HG03103 (cell line): ENCODE measurements at regions not wholly inside any gene's neighbourhood (a gene's known extent, or its start where the extent isn't known, plus 50 kb on each side); places are given as distances from the start of the nearest gene placed in this dataset.

Experiments
- ATAC-seq: cut with Tn5 transposase; IDR thresholded peaks from one replicate; pipeline ENCODE4 v1.9.1; 2021; ENCODE audit warnings: low read depth; ENCODE audit not compliant: unreplicated experiment

DNA sequence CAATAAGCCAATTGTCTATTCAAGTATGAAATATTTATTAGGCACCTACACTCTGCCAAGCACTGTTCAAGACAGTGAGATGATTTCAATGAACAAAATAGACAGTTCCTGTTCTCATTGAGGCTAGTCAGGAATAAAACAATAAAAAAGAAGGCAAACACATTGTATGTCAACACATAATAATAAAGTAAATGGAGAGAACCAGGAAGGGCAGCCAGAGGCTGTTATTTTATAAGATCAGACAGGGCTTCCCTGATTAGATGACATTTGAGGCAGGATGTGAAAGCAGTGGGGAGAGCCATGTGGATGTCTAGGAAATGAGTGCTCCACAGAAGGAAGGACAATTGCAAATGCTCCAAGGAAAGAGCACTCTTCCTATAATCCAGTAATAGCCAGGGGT lies 2371.1 kb downstream of the MAT2B start:
- no peak for ATAC-seq

- ATAC-seq, result no peak
Measured at GRCh38 chr5:165877475-165877874, 2372.1 kb downstream of the MAT2B start.

DNA sequence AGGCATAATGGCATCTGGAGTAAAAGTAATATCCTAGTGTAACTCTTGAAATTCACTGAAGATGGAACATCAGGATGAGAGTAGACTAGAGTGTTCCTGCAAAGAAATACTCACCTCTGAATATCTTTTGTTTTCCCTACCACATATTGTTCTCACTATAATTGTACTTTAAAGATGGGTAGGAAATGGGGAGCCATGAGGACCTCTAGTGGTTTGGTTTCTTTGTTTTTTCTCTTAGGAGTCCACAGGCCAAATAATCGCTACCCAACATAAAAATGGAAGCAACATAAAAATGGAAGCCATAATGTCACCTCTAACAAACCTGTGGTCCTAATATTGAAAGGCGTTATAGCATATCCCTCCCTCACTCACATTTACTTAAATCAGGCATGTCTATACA lies 2375.8 kb downstream of the MAT2B start:
- no peak for ATAC-seq

DNA sequence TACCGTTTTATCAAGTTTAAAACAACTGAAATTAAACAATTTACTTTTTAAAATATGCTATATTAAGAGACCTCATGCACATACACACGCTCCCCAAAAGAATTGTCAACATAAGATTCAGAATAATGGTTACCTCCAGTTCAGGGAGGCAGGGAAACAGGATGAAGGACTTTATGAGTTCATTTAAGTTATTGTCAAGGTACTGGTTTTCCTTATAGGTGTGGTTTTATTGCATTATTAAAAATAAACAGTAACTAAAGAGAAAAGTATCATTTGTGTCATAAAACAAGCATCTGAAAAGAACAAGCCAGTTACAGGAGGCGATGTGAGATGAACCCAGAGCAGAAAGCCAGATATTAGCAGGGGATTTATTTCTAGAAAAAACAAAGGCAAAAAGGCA lies 2376.7 kb downstream of the MAT2B start:
- no peak for ATAC-seq

DNA sequence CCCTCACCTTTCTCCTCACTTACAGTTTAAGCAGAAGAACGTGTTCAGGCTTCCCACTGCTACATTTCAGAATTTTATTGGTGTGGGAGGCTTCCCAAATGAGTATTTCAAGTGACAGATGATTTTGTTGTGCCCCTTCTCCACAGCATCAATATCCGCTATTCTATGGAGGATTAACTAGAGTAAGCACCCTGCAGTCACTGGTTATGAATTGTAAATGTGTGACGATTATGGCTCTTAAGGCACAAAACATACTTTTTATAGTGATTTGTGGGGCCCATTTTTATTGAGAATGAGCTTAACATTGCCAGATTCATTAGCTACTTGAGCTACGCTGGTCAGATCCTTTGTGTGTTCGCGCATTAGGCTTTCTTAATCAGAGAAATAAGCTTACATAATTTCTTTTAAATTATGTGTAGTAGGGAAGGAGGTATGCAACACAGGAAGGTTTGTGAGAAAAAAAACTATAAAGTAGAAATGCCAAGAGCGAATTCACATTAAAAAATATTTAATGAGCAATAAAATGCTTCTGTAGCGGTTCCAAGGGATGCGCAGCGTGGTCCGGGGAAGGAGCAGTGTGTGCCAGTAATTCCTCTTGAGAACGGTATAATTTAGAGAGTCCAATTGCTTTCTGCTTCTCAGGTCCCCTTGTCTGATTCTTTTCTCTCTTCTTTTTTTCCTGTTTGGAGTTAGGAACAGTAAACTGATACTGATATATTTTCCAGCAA lies 2380.4 kb downstream of the MAT2B start:
- ATAC-seq, result no peak

DNA sequence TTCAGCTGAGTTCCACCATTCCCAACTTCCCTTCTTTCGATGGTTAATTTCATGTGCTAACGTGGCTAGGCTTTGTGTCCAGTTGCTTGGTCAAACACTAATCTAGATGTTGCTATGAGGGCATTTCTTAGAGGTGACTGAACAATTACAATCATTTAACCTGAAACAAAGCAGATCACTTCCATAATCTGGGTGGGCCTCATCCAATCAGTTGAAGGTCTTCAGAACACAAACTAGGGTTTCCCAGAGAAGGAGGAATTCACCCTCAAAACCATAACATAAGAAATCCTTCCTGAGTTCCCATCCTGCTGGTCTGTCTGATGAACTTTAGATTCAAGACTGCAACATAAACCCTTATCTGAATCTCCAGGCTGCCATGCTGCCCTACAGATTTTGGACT lies 2381.7 kb downstream of the MAT2B start:
- no peak for ATAC-seq

DNA sequence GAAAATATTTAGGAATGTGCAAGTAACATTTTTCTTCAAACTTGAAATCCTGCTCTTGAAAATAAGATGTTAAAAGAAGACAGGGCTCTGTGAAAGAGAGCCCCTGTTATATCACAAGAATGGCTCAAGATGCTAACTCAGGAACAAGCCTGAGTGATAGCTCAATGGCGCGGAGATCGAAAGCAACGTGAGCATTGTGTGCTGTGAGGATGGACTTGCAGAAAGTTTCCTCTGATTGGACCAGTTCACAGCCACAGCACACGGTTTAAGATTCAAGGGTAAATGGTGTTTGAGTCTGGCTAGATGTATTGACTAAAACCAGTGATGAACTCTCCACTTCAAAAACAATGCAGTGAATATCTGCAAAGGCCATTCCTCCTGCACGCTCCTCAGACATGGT lies 2387.0 kb downstream of the MAT2B start:
- ATAC-seq, result no peak

GRCh38 chr5:165894916-165895315 lies 2389.5 kb downstream of the MAT2B start:
- ATAC-seq, result no peak

DNA sequence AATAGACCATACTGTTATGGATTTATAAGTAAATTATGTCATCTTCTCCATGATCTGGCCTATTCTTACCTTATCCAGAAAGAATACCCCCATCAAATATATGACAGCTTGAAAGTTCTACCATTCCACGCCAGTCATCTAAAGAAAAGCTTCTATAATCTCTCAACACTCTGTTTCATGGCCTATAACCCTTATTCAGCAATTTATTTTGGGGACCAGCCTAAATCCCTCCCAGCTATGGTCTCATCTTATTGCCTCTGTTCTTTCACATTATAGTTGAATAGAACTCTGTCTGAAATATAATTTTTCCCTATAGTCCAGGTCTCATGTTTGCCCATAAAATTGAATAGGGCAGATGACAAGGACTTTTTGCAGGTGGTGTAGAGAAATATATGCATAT lies 2387.6 kb upstream of the WWC1 start:
- ATAC-seq, result no peak

DNA sequence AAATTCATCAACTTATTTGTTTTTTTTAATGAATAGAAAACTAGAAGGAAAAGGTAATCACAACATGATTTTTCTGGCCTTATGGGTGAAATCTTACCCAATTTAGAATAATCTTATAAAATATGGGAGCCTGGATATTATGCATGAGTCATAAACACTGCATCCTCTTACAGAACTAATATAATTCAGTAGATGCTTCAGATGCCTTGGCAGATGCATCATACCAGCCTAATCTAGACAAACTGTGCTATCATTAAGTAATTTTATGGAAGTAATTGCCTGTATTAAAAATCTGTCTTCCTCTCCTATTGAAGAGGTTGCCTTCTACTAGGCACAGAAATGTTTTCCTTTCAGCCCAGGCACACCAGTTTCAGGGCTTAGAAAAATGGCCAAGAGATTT lies 2384.6 kb upstream of the WWC1 start:
- ATAC-seq, result no peak

- ATAC-seq, result no peak
Measured at GRCh38 chr5:165913059-165913458, 2378.4 kb upstream of the WWC1 start.

DNA sequence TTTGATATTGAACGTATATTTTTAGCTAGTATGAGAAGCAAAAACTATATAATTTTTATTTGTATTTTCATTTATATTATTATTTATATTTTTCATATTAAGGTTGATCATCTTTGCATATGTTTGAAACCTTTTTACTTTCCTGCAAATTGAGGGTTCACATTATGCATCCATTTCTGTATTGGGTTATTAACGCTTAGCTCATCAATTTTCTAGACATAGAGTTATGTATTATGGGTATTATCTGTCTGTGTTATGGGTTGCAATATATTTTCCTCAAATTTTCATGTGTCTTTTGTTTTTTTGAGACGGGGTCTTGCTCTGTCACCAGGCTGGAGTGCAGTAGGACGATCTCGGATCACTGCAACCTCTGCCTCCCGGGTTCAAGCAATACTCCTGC lies 2377.0 kb upstream of the WWC1 start:
- ATAC-seq, result no peak

- ATAC-seq, result no peak
Measured at GRCh38 chr5:165919196-165919595, 2372.2 kb upstream of the WWC1 start.

DNA sequence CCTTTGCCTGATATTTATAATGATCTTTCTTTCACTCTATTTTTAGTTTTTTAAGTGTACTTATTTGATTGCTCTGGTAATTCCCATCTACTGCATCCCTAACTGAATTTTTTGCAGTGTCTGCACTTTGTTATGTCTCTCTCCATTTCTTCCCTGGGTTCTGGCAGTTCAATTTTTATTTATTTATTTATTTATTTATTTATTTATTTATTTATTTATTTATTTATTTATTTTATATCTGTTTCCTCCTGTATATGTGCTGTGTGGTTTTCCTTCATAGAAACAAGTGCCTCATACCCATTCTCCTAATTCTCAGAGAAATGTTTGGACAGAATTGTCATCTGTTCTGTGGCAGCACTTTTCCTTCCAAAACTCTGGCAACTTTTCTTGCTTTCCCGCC lies 2370.8 kb upstream of the WWC1 start:
- no peak for ATAC-seq

GRCh38 chr5:165928971-165929370 lies 2362.5 kb upstream of the WWC1 start:
- no peak for ATAC-seq

DNA sequence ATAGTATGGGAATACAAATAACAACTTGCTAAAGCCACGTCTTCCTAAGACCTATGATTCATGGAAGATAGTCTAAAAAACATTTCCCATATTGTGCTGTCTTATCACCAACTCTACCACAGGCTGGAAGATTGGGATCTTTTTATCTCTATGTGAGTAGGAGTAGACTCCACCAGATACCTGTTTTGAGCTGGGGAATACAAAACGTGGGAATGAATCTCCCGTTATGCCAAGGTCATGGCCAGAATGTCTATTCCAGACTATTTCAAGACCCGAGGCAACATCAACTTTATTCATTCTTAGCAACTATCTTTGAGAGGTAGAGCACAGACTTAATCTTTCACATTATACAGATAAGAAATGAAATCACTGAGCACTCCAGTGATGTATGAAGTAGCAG lies 2350.9 kb upstream of the WWC1 start:
- no peak for ATAC-seq

DNA sequence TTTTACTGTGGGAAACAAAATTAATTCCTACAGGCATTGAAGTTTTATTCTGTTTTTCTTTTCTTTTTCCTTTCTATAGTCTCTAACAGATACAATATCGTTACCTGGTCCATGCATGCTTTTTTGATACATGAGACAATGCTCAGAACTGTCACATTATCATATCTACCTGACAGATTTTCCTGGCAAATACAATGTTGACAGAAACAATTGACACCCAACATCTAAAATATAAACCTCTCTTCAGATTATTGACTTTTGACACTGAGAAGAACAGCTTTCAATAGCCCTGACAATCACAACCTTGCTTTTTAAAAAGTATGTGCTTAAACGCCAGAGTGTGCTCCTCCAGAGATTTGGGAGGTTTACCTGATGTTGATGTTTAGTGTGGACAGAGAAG lies 2334.6 kb upstream of the WWC1 start:
- no peak for ATAC-seq

- no peak for ATAC-seq
Measured at GRCh38 chr5:165981671-165982070, 2309.8 kb upstream of the WWC1 start.

GRCh38 chr5:165996201-165996875 lies 2295.1 kb upstream of the WWC1 start:
- ATAC-seq, result no peak

GRCh38 chr5:165999693-166000320 lies 2291.6 kb upstream of the WWC1 start:
- ATAC-seq, result no peak

- no peak for ATAC-seq
Measured at GRCh38 chr5:166004006-166004405, 2287.4 kb upstream of the WWC1 start.

DNA sequence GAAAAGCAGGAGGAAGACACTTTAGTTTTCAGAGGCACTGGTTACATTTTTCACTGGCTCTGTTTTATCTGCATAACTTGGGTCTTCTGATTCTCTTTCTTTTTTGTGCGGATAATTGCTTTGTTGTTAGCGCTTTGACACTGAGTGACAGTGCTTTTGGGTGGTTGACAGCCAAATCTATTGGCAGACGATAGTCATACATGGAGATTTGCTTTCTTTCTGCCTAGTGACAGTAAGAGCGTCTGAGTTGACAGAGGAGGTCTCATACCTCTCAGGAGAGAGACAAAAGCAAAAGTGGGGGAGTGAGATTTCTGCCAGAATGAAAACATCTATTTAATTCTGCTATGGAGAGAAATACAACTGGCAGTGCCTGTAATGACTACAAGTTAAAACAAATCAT lies 2278.0 kb upstream of the WWC1 start:
- no peak for ATAC-seq
